Astrocyte (in vitro differentiated cells and primary cell): ENCODE measurements at regions not wholly inside any gene's neighbourhood (a gene's known extent, or its start where the extent isn't known, plus 50 kb on each side); places are given as distances from the start of the nearest gene placed in this dataset.

ENCODE experiments used
- DNase-seq: peaks from one replicate; pipeline ENCODE4 v3.0.0-alpha.2; 2010; ENCODE audit warnings: low read depth
- FAIRE-seq: peaks from 2 replicates; lab custom pipeline; 2011; peaks lifted over from hg19 to GRCh38; lab: Jason Lieb, UNC
- H2AFZ ChIP-seq: 2 replicates; pipeline ENCODE4 v1.6.0; 2012; ENCODE audit warnings: low read depth, low read length, inconsistent platforms
- H3K27ac ChIP-seq: 2 replicates; pipeline ENCODE4 v1.5.1; 2011; ENCODE audit warnings: low read depth, low read length, inconsistent platforms
- H3K27me3 ChIP-seq: 2 replicates; pipeline ENCODE4 v1.6.0; 2011; ENCODE audit warnings: low read length, inconsistent platforms; ENCODE audit not compliant: insufficient read depth
- H3K36me3 ChIP-seq: 2 replicates; pipeline ENCODE4 v1.5.1; 2011; ENCODE audit warnings: low read length, inconsistent platforms; ENCODE audit not compliant: insufficient read depth
- H3K4me1 ChIP-seq: 2 replicates; pipeline ENCODE4 v1.5.1; 2011; ENCODE audit warnings: low read length, inconsistent platforms; ENCODE audit not compliant: insufficient read depth
- H3K4me2 ChIP-seq: 2 replicates; pipeline ENCODE4 v1.6.0; 2012; ENCODE audit warnings: low read length, inconsistent platforms
- H3K4me3 ChIP-seq: 2 replicates; pipeline ENCODE4 v1.5.1; 2011; ENCODE audit warnings: low read depth, mild to moderate bottlenecking, low read length, inconsistent platforms; ENCODE audit not compliant: insufficient read depth
- H3K79me2 ChIP-seq: 2 replicates; pipeline ENCODE4 v1.6.0; 2012; ENCODE audit warnings: mild to moderate bottlenecking, low read length, inconsistent platforms; ENCODE audit not compliant: insufficient read depth
- H3K9ac ChIP-seq: 2 replicates; pipeline ENCODE4 v1.6.0; 2012; ENCODE audit warnings: mild to moderate bottlenecking, low read length, inconsistent platforms
- H3K9me3 ChIP-seq: 2 replicates; pipeline ENCODE4 v1.5.1; 2012; ENCODE audit warnings: low read depth, mild to moderate bottlenecking, low read length, inconsistent platforms; ENCODE audit not compliant: insufficient read depth
- H4K20me1 ChIP-seq: 2 replicates; pipeline ENCODE4 v1.6.0; 2012; ENCODE audit warnings: low read length, inconsistent platforms; ENCODE audit not compliant: insufficient read depth
- H3K27ac Mint-ChIP-seq: one replicate; pipeline ENCODE4 v1.8.0; 2021; ENCODE audit warnings: mild to moderate bottlenecking, mixed read lengths; ENCODE audit not compliant: unreplicated experiment
- H3K27me3 Mint-ChIP-seq: one replicate; pipeline ENCODE4 v1.8.0; 2021; ENCODE audit warnings: low read depth, mixed read lengths; ENCODE audit not compliant: unreplicated experiment
- H3K36me3 Mint-ChIP-seq: one replicate; pipeline ENCODE4 v1.8.0; 2021; ENCODE audit warnings: low read depth, mixed read lengths; ENCODE audit not compliant: unreplicated experiment
- H3K4me1 Mint-ChIP-seq: one replicate; pipeline ENCODE4 v1.8.0; 2021; ENCODE audit warnings: low read depth, mixed read lengths; ENCODE audit not compliant: unreplicated experiment
- H3K4me3 Mint-ChIP-seq: one replicate; pipeline ENCODE4 v1.8.0; 2021; ENCODE audit warnings: mild to moderate bottlenecking, moderate library complexity, mixed read lengths; ENCODE audit not compliant: unreplicated experiment
- H3K9me3 Mint-ChIP-seq: one replicate; pipeline ENCODE4 v1.8.0; 2021; ENCODE audit warnings: mild to moderate bottlenecking, mixed read lengths; ENCODE audit not compliant: unreplicated experiment
- EZH2 ChIP-seq: IDR thresholded peaks from 2 replicates; pipeline ENCODE4 v1.6.1; 2012; ENCODE audit warnings: mild to moderate bottlenecking, low read length, inconsistent platforms; ENCODE audit not compliant: insufficient read depth
- TF ChIP-seq, protein P1 (sequence below): IDR thresholded peaks from 2 replicates; pipeline ENCODE4 v1.5.1; 2011; ENCODE audit warnings: low read depth, mild to moderate bottlenecking, inconsistent platforms, low read length, moderate library complexity; ENCODE audit not compliant: insufficient read depth

DNA sequence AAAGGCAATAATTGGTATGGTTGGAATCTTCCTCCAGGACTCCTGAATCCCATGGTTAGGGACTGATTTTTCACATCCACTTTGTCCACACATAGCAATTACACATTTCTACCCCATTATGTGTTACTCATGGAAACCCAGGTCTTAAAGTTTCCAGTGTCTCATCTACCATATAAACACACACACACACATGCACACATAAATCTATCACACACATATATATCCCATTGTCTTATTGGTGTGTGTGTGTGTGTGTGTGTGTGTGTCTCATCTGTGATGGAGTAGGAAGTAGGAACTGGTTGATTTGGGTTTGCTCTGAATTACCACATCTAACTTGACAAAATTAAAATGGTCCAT lies 525.4 kb downstream of the FUT8 start:
- no peaks in the 10 kb centered on the region for H3K79me2 ChIP-seq
- Mint-ChIP-seq H3K27ac (no peak overlapping the region), H3K27me3 (peaks cover 4% of the 10 kb centered on the region), H3K4me3 (peak overlapping the region; percentile 41), H3K4me1 (peaks cover 4% of the 10 kb centered on the region), H3K9me3 (no peaks in the 10 kb centered on the region), H3K36me3 (no peaks in the 10 kb centered on the region)
- FAIRE-seq = no peak
- no peaks in the 10 kb centered on the region for H3K4me1 ChIP-seq
- no peak overlapping the region for H3K27ac ChIP-seq
- H3K9ac ChIP-seq = no peak overlapping the region
- no peaks in the 10 kb centered on the region for H4K20me1 ChIP-seq
- peaks cover 8% of the 10 kb centered on the region for H3K27me3 ChIP-seq
- H3K9me3 ChIP-seq = no peaks in the 10 kb centered on the region
- TF ChIP-seq, protein P1, sequence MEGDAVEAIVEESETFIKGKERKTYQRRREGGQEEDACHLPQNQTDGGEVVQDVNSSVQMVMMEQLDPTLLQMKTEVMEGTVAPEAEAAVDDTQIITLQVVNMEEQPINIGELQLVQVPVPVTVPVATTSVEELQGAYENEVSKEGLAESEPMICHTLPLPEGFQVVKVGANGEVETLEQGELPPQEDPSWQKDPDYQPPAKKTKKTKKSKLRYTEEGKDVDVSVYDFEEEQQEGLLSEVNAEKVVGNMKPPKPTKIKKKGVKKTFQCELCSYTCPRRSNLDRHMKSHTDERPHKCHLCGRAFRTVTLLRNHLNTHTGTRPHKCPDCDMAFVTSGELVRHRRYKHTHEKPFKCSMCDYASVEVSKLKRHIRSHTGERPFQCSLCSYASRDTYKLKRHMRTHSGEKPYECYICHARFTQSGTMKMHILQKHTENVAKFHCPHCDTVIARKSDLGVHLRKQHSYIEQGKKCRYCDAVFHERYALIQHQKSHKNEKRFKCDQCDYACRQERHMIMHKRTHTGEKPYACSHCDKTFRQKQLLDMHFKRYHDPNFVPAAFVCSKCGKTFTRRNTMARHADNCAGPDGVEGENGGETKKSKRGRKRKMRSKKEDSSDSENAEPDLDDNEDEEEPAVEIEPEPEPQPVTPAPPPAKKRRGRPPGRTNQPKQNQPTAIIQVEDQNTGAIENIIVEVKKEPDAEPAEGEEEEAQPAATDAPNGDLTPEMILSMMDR = no peak
- no peak for TF ChIP-seq EZH2
- no peaks in the 10 kb centered on the region for H3K36me3 ChIP-seq
- no peak for DNase-seq
- H3K4me2 ChIP-seq = no peak overlapping the region
- no peak overlapping the region for H2AFZ ChIP-seq
- H3K4me3 ChIP-seq = no peak overlapping the region

DNA sequence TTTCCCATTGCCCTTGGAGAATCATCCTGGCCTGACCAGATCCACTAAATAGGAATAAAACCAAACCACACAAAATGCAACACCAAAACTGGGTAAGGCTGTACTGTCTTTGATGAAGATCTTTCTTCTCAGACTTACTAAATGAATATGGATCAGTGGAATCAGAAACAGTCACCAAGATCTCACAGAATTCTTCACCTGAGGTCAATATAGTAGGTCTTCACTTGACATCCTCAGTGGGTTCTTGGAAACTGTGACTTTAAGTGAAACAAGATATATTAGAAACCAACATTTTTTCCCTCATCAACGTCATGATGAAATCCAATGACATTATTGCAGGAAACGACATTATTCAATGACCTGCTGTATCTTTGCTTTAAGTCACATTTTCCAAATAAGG lies 526.2 kb downstream of the FUT8 start:
- no peak overlapping the region for H2AFZ ChIP-seq
- no peak overlapping the region for H3K4me3 ChIP-seq
- H3K36me3 ChIP-seq = no peaks in the 10 kb centered on the region
- H3K4me2 ChIP-seq = no peak overlapping the region
- H4K20me1 ChIP-seq = no peaks in the 10 kb centered on the region
- Mint-ChIP-seq H3K27ac (no peak overlapping the region), H3K4me3 (no peak overlapping the region), H3K27me3 (peaks cover 4% of the 10 kb centered on the region), H3K9me3 (no peaks in the 10 kb centered on the region), H3K36me3 (no peaks in the 10 kb centered on the region), H3K4me1 (peaks cover 6% of the 10 kb centered on the region)
- no peak overlapping the region for H3K9ac ChIP-seq
- H3K79me2 ChIP-seq = no peaks in the 10 kb centered on the region
- DNase-seq (no peak), FAIRE-seq (no peak)
- TF ChIP-seq, protein P1 = no peak
- H3K27ac ChIP-seq = no peak overlapping the region
- H3K9me3 ChIP-seq = no peaks in the 10 kb centered on the region
- H3K27me3 ChIP-seq = peaks cover 8% of the 10 kb centered on the region
- no peaks in the 10 kb centered on the region for H3K4me1 ChIP-seq

DNA sequence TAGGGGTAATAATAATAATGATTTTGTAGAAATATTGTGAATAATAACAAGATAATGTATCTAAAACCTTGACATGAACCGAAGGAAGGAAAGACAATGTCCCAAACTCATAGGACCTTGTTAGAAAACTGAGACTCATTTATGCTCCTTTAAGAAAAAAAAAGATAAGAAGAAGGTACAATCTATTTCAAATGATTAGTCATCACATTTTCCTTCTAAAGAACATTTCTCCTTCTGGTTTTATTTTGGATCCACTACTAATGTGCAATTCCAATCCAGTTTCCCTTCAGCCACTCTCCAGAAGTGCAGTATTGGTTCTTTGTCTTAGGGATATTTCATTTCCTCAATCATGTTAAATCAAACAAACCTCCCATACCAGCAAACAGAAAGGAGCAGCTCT lies 526.7 kb downstream of the FUT8 start:
- H3K4me1 Mint-ChIP-seq = peaks cover 6% of the 10 kb centered on the region
- no peak for FAIRE-seq
- no peak overlapping the region for H3K27ac ChIP-seq

More for the DNA sequence above, 526.7 kb downstream of the FUT8 start:
- DNase-seq = no peak
- no peaks in the 10 kb centered on the region for H3K9me3 ChIP-seq
- H3K79me2 ChIP-seq = no peaks in the 10 kb centered on the region
- Mint-ChIP-seq H3K27ac (no peak overlapping the region), H3K27me3 (peaks cover 4% of the 10 kb centered on the region), H3K36me3 (no peaks in the 10 kb centered on the region), H3K4me3 (no peak overlapping the region), H3K9me3 (no peaks in the 10 kb centered on the region)
- H3K27me3 ChIP-seq = peaks cover 8% of the 10 kb centered on the region
- no peaks in the 10 kb centered on the region for H3K36me3 ChIP-seq
- no peak overlapping the region for H3K4me3 ChIP-seq
- no peaks in the 10 kb centered on the region for H4K20me1 ChIP-seq
- no peaks in the 10 kb centered on the region for H3K4me1 ChIP-seq
- no peak overlapping the region for H3K9ac ChIP-seq
- no peak overlapping the region for H2AFZ ChIP-seq
- no peak for TF ChIP-seq EZH2
- TF ChIP-seq, protein P1 = no peak
- H3K4me2 ChIP-seq = no peak overlapping the region
